ENCODE measurements at regions not wholly inside any gene's neighbourhood (a gene's known extent, or its start where the extent isn't known, plus 50 kb on each side); places are given as distances from the start of the nearest gene placed in this dataset.

GRCh38 chr11:127677660-127678425 lies 677.3 kb upstream of the KIRREL3 start:
- no peak for DNase-seq

- DNase-seq: no peak
Observed at GRCh38 chr11:127675581-127675980, 675.0 kb upstream of the KIRREL3 start.

GRCh38 chr11:127674754-127675153 lies 674.2 kb upstream of the KIRREL3 start:
- no peak for DNase-seq

- DNase-seq: no peak
Observed at GRCh38 chr11:127670374-127671119, 670.0 kb upstream of the KIRREL3 start.

- no peak for DNase-seq
Observed at GRCh38 chr11:127656116-127656836, 655.7 kb upstream of the KIRREL3 start.

- no peak for DNase-seq
Observed at GRCh38 chr11:127653076-127653475, 652.5 kb upstream of the KIRREL3 start.

GRCh38 chr11:127651888-127652221 lies 651.3 kb upstream of the KIRREL3 start:
- no peak for DNase-seq

- no peak for DNase-seq
Observed at GRCh38 chr11:127651175-127651887, 650.8 kb upstream of the KIRREL3 start.

GRCh38 chr11:127649958-127650357 lies 649.4 kb upstream of the KIRREL3 start:
- DNase-seq: no peak

- DNase-seq: no peak
Observed at GRCh38 chr11:127649071-127649470, 648.5 kb upstream of the KIRREL3 start.

- DNase-seq: no peak
Observed at GRCh38 chr11:127648583-127648982, 648.0 kb upstream of the KIRREL3 start.

- no peak for DNase-seq
Observed at GRCh38 chr11:127644366-127644765, 643.8 kb upstream of the KIRREL3 start.

GRCh38 chr11:127643268-127644058 lies 642.9 kb upstream of the KIRREL3 start:
- no peak for DNase-seq

- DNase-seq: no peak
Observed at GRCh38 chr11:127640561-127641451, 640.2 kb upstream of the KIRREL3 start.

GRCh38 chr11:127639916-127640315 lies 639.3 kb upstream of the KIRREL3 start:
- DNase-seq: no peak

GRCh38 chr11:127632976-127633680 lies 632.6 kb upstream of the KIRREL3 start:
- DNase-seq: no peak

GRCh38 chr11:127632546-127632945 lies 632.0 kb upstream of the KIRREL3 start:
- no peak for DNase-seq

- DNase-seq: no peak
Observed at GRCh38 chr11:127631974-127632373, 631.4 kb upstream of the KIRREL3 start.

- no peak for DNase-seq
Observed at GRCh38 chr11:127629200-127629599, 628.6 kb upstream of the KIRREL3 start.

GRCh38 chr11:127628458-127628785 lies 627.9 kb upstream of the KIRREL3 start:
- no peak for DNase-seq
